ENCODE measurements at regions not wholly inside any gene's neighbourhood (a gene's known extent, or its start where the extent isn't known, plus 50 kb on each side); places are given as distances from the start of the nearest gene placed in this dataset.
A peak's percentile ranks its signal among the peaks of the same experiment; 100 is the strongest.

GRCh38 chr3:34260271-34261000 is 462.0 kb downstream of the PDCD6IP start:
- DNase-seq = peak; percentile 58

- DNase-seq = peak; percentile 41
Measured at GRCh38 chr3:34261001-34261385, 462.6 kb downstream of the PDCD6IP start.

GRCh38 chr3:34263101-34263621 is 464.7 kb downstream of the PDCD6IP start:
- DNase-seq = no peak

- no peak for DNase-seq
Measured at GRCh38 chr3:34264337-34265041, 466.1 kb downstream of the PDCD6IP start.

GRCh38 chr3:34267088-34267487 is 468.7 kb downstream of the PDCD6IP start:
- DNase-seq = no peak

GRCh38 chr3:34268032-34268709 is 469.7 kb downstream of the PDCD6IP start:
- DNase-seq = peak; percentile 13

GRCh38 chr3:34275811-34276210 is 477.4 kb downstream of the PDCD6IP start:
- no peak for DNase-seq

- no peak for DNase-seq
Measured at GRCh38 chr3:34276342-34276741, 477.9 kb downstream of the PDCD6IP start.

- DNase-seq = no peak
Measured at GRCh38 chr3:34277110-34277509, 478.7 kb downstream of the PDCD6IP start.

- DNase-seq = no peak
Measured at GRCh38 chr3:34279901-34280300, 481.5 kb downstream of the PDCD6IP start.

GRCh38 chr3:34283751-34284150 is 485.3 kb downstream of the PDCD6IP start:
- DNase-seq = no peak

- no peak for DNase-seq
Measured at GRCh38 chr3:34284959-34285826, 486.8 kb downstream of the PDCD6IP start.

GRCh38 chr3:34285827-34286188 is 487.4 kb downstream of the PDCD6IP start:
- no peak for DNase-seq

GRCh38 chr3:34292605-34293300 is 494.3 kb downstream of the PDCD6IP start:
- DNase-seq = no peak

- DNase-seq = no peak
Measured at GRCh38 chr3:34294240-34294639, 495.8 kb downstream of the PDCD6IP start.

GRCh38 chr3:34296796-34297195 is 498.4 kb downstream of the PDCD6IP start:
- DNase-seq = no peak

- DNase-seq = no peak
Measured at GRCh38 chr3:34298653-34299052, 500.2 kb downstream of the PDCD6IP start.

- DNase-seq = no peak
Measured at GRCh38 chr3:34300621-34301020, 502.2 kb downstream of the PDCD6IP start.

GRCh38 chr3:34301313-34301712 is 502.9 kb downstream of the PDCD6IP start:
- DNase-seq = no peak

GRCh38 chr3:34305266-34305665 is 506.8 kb downstream of the PDCD6IP start:
- DNase-seq = no peak

- DNase-seq = no peak
Measured at GRCh38 chr3:34312684-34313083, 514.3 kb downstream of the PDCD6IP start.

- DNase-seq = no peak
Measured at GRCh38 chr3:34319881-34320280, 521.5 kb downstream of the PDCD6IP start.
